AG10803 (cell line): ENCODE measurements at regions not wholly inside any gene's neighbourhood (a gene's known extent, or its start where the extent isn't known, plus 50 kb on each side); places are given as distances from the start of the nearest gene placed in this dataset.

Source experiments
- DNase-seq: peaks from one replicate; pipeline ENCODE4 v3.0.0; 2010; ENCODE audit warnings: low read depth
- H3K4me3 ChIP-seq: 2 replicates; pipeline ENCODE4 v1.5.1; 2011; ENCODE audit warnings: mild to moderate bottlenecking, low read length, control low read depth
- CTCF ChIP-seq: conservative IDR thresholded peaks from 2 replicates; pipeline ENCODE4 v1.5.1; 2011; ENCODE audit warnings: mild to moderate bottlenecking, low read length, control low read depth, inconsistent platforms

- TF ChIP-seq CTCF, result no peak
- H3K4me3 ChIP-seq, result no peak overlapping the region
- DNase-seq, result no peak
Observed at GRCh38 chr5:74079971-74080556, 454.1 kb downstream of the ARHGEF28 start.

GRCh38 chr5:74075501-74076484, 449.8 kb downstream of the ARHGEF28 start:
- TF ChIP-seq CTCF, result no peak
- no peak overlapping the region for H3K4me3 ChIP-seq
- DNase-seq, result no peak

- DNase-seq, result no peak
- no peak for TF ChIP-seq CTCF
- no peak overlapping the region for H3K4me3 ChIP-seq
Observed at GRCh38 chr5:74074111-74074510, 448.1 kb downstream of the ARHGEF28 start.

GRCh38 chr5:74073257-74073656, 447.3 kb downstream of the ARHGEF28 start:
- no peak for DNase-seq

GRCh38 chr5:74072646-74073045, 446.6 kb downstream of the ARHGEF28 start:
- no peak for DNase-seq
- no peak for TF ChIP-seq CTCF
- no peak overlapping the region for H3K4me3 ChIP-seq

More at GRCh38 chr5:74073257-74073656, 447.3 kb downstream of the ARHGEF28 start:
- H3K4me3 ChIP-seq, result no peak overlapping the region
- no peak for TF ChIP-seq CTCF

GRCh38 chr5:74070766-74071165, 444.8 kb downstream of the ARHGEF28 start:
- TF ChIP-seq CTCF, result no peak
- H3K4me3 ChIP-seq, result no peak overlapping the region
- no peak for DNase-seq

- H3K4me3 ChIP-seq, result no peak overlapping the region
- DNase-seq, result no peak
- TF ChIP-seq CTCF, result no peak
Observed at GRCh38 chr5:74069741-74070140, 443.7 kb downstream of the ARHGEF28 start.
